AG09309 (cell line): ENCODE measurements at regions not wholly inside any gene's neighbourhood (a gene's known extent, or its start where the extent isn't known, plus 50 kb on each side); places are given as distances from the start of the nearest gene placed in this dataset.

Source experiments
- DNase-seq: peaks from one replicate; pipeline ENCODE4 v3.0.0-alpha.2; 2010; ENCODE audit warnings: low read depth
- H3K4me3 ChIP-seq: 2 replicates; pipeline ENCODE4 v1.5.1; 2011; ENCODE audit warnings: mild to moderate bottlenecking, low read depth, low read length, moderate library complexity; ENCODE audit not compliant: control insufficient read depth
- TF ChIP-seq, protein P1 (sequence below): IDR thresholded peaks from 2 replicates; pipeline ENCODE4 v1.5.1; 2011; ENCODE audit warnings: mild to moderate bottlenecking, low read depth, low read length, inconsistent platforms; ENCODE audit not compliant: insufficient read depth, control insufficient read depth; ENCODE audit errors: missing control alignments

DNA sequence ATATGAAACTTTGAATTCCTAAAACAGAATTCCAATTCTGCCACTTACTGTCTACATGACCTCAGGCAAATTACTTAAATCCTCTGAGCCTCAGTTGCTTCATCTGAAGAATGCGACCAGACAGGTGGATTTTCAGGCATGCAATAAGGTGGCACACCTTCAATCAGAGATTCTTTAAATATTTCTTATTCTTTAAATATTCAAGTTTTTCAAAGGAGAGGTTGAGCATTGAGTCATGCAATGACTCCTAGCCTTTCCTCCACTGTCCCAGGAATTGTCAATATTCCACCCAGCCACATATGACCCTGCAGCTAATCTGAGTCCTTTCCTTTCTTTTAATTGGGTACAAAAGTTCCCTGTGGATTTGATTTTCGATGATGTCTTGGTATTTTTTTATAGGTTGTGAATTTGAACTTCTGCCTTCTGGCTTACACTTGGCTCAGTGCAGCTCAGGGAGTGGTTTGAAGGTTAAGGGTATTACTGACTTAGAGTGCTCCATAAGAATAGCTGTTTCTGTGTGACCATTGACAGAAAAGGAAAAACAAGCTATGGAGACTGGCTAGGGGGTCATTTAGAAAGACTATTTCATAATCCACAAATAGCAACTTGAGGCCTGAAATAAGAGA, 52.2 kb upstream of the PRDX6 start:
- TF ChIP-seq, protein P1, sequence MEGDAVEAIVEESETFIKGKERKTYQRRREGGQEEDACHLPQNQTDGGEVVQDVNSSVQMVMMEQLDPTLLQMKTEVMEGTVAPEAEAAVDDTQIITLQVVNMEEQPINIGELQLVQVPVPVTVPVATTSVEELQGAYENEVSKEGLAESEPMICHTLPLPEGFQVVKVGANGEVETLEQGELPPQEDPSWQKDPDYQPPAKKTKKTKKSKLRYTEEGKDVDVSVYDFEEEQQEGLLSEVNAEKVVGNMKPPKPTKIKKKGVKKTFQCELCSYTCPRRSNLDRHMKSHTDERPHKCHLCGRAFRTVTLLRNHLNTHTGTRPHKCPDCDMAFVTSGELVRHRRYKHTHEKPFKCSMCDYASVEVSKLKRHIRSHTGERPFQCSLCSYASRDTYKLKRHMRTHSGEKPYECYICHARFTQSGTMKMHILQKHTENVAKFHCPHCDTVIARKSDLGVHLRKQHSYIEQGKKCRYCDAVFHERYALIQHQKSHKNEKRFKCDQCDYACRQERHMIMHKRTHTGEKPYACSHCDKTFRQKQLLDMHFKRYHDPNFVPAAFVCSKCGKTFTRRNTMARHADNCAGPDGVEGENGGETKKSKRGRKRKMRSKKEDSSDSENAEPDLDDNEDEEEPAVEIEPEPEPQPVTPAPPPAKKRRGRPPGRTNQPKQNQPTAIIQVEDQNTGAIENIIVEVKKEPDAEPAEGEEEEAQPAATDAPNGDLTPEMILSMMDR = no peak
- H3K4me3 ChIP-seq = no peak overlapping the region
- DNase-seq = no peak

DNA sequence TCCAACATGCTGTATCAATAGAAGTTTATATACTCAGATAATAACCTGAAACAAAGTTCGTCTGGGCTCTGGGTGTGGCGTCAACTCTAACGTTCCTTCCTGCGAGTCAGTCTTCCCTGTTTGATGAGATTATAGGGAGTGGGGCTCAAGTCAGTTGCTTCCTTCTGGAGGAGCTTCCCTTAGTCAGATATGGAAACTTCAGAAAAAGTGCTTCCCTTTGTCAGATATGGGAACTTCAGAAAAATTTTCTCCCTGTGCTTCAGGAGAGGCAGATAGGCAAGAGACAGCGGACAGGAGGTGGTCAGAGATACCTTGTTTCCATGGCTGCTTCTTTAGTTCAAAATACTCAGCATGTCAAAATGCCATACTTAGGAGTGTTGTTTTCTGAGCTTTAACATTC, 51.1 kb upstream of the PRDX6 start:
- DNase-seq = no peak
- TF ChIP-seq, protein P1 = no peak
- no peak overlapping the region for H3K4me3 ChIP-seq

DNA sequence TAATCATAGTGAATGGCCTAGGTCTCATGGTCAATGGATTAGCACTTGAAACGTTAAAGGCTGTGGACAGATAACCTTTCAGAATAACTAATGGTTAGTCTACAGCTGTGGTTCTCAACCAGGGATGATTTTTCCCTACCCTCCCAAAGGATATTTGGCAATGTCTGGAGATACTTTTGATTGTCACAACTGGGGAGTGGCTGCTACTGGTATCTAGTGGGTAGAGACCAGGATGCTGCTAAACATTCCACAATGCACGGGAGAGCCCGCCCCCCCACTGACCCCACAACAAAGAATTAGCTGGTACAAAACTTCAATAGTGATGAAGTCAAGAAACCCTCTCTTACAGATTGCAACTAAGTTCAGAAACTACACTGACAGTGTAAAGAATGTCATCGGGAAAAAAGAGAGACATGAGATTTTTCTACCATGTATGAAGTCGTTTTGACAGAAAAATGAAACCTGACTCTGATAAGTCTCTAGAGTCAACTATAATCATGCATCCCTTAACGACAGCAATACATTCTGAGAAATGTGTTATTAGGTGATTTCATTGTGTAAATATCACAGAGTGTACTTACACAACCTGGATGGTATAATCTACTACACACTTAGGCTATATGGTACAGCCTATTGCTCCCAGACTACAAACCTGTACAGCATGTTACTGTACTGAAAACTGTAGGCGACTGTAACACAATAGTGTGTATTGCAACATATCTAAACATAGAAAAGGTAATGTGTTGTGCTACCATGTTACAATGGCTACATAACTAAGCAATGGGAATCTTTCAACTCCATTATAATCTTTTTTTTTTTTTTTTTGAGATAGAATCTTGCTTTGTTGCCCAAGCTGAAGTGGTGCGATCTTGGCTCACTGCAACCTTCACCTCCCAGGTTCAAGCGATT, 49.7 kb upstream of the PRDX6 start:
- TF ChIP-seq, protein P1 = no peak
- H3K4me3 ChIP-seq = no peak overlapping the region
- DNase-seq = no peak
